H9 (cell line): ENCODE measurements at regions not wholly inside any gene's neighbourhood (a gene's known extent, or its start where the extent isn't known, plus 50 kb on each side); places are given as distances from the start of the nearest gene placed in this dataset.

Experiments
- DNase-seq: peaks from one replicate; pipeline ENCODE4 v3.0.0-alpha.2; 2017
- H2AFZ ChIP-seq: one replicate; pipeline ENCODE4 v1.6.1; 2013; ENCODE audit warnings: mild to moderate bottlenecking, low read length, control low read depth, moderate library complexity
- H2AK5ac ChIP-seq: 2 replicates; pipeline ENCODE4 v1.6.1; 2013; ENCODE audit warnings: low read length, control low read depth, mixed read lengths; ENCODE audit not compliant: insufficient read length
- H2BK120ac ChIP-seq: one replicate; pipeline ENCODE4 v1.6.1; 2013; ENCODE audit warnings: low read depth, mild to moderate bottlenecking, low read length, control low read depth, inconsistent platforms; ENCODE audit not compliant: poor library complexity, severe bottlenecking
- H2BK12ac ChIP-seq: 2 replicates; pipeline ENCODE4 v1.6.1; 2013; ENCODE audit warnings: low read length, control low read depth, mixed read lengths, low read depth; ENCODE audit not compliant: insufficient read length
- H2BK15ac ChIP-seq: 2 replicates; pipeline ENCODE4 v1.6.1; 2013; ENCODE audit warnings: low read depth, low read length, control low read depth
- H2BK20ac ChIP-seq: one replicate; pipeline ENCODE4 v1.6.1; 2013; ENCODE audit warnings: low read depth, mild to moderate bottlenecking, low read length, control low read depth, inconsistent platforms; ENCODE audit not compliant: poor library complexity, severe bottlenecking
- H2BK5ac ChIP-seq: 2 replicates; pipeline ENCODE4 v1.6.1; 2013; ENCODE audit warnings: low read length, control low read depth, mixed read lengths; ENCODE audit not compliant: insufficient read length
- H3K14ac ChIP-seq: 2 replicates; pipeline ENCODE4 v1.6.1; 2013; ENCODE audit warnings: low read length, control low read depth; ENCODE audit not compliant: insufficient read depth
- H3K18ac ChIP-seq: 2 replicates; pipeline ENCODE4 v1.6.1; 2013; ENCODE audit warnings: low read depth, mild to moderate bottlenecking, mixed read lengths, low read length, control low read depth; ENCODE audit not compliant: insufficient read length
- H3K23ac ChIP-seq: 2 replicates; pipeline ENCODE4 v1.6.1; 2013; ENCODE audit warnings: low read length, control low read depth, mixed read lengths, low read depth; ENCODE audit not compliant: insufficient read length
- H3K23me2 ChIP-seq: 2 replicates; pipeline ENCODE4 v1.6.1; 2013; ENCODE audit warnings: low read depth, mild to moderate bottlenecking, mixed read lengths, low read length, control low read depth; ENCODE audit not compliant: insufficient read length, poor library complexity, severe bottlenecking
- H3K27ac ChIP-seq: 2 replicates; pipeline ENCODE4 v1.5.1; 2013; ENCODE audit warnings: low read length, control low read depth, mixed read lengths, low read depth; ENCODE audit not compliant: insufficient read length
- H3K27me3 ChIP-seq: 2 replicates; pipeline ENCODE4 v1.6.1; 2013; ENCODE audit warnings: low read length, control low read depth, inconsistent platforms; ENCODE audit not compliant: insufficient read depth
- H3K4ac ChIP-seq: 2 replicates; pipeline ENCODE4 v1.6.1; 2013; ENCODE audit warnings: low read depth, mild to moderate bottlenecking, control low read depth, inconsistent platforms, low read length, moderate library complexity
- H3K4me1 ChIP-seq: 2 replicates; pipeline ENCODE4 v1.6.1; 2013; ENCODE audit warnings: low read length, control low read depth, inconsistent platforms; ENCODE audit not compliant: insufficient read depth
- H3K4me2 ChIP-seq: 2 replicates; pipeline ENCODE4 v1.6.1; 2013; ENCODE audit warnings: low read length, control low read depth, mixed read lengths; ENCODE audit not compliant: insufficient read length, insufficient read depth
- H3K56ac ChIP-seq: 2 replicates; pipeline ENCODE4 v1.6.1; 2013; ENCODE audit warnings: low read depth, mild to moderate bottlenecking, mixed read lengths, low read length, control low read depth; ENCODE audit not compliant: insufficient read length
- H3K79me1 ChIP-seq: 2 replicates; pipeline ENCODE4 v1.6.1; 2013; ENCODE audit warnings: low read depth, mild to moderate bottlenecking, moderate library complexity, low read length, control low read depth, inconsistent platforms; ENCODE audit not compliant: insufficient read depth, poor library complexity, severe bottlenecking
- H3K79me2 ChIP-seq: 2 replicates; pipeline ENCODE4 v1.6.1; 2013; ENCODE audit warnings: low read length, control low read depth, inconsistent platforms; ENCODE audit not compliant: insufficient read depth
- H3K9ac ChIP-seq: 2 replicates; pipeline ENCODE4 v1.6.1; 2013; ENCODE audit warnings: low read length, control low read depth, mixed read lengths; ENCODE audit not compliant: insufficient read length; ENCODE audit errors: extremely low read depth
- H3K9me3 ChIP-seq: one replicate; pipeline ENCODE4 v1.6.1; 2013; ENCODE audit warnings: low read depth, low read length, inconsistent platforms; ENCODE audit not compliant: control insufficient read depth
- H3T11ph ChIP-seq: one replicate; pipeline ENCODE4 v1.6.1; 2013; ENCODE audit warnings: mild to moderate bottlenecking, low read length, control low read depth, inconsistent platforms
- H4K20me1 ChIP-seq: one replicate; pipeline ENCODE4 v1.6.1; 2013; ENCODE audit not compliant: control insufficient read depth, insufficient read length, insufficient read depth
- H4K5ac ChIP-seq: 2 replicates; pipeline ENCODE4 v1.6.1; 2013; ENCODE audit warnings: low read depth, mild to moderate bottlenecking, mixed read lengths, low read length, control low read depth; ENCODE audit not compliant: insufficient read length
- H4K8ac ChIP-seq: replicated peaks from 2 replicates; pipeline ENCODE4 v1.6.1; 2013; ENCODE audit warnings: low read length, control low read depth, mixed read lengths, low read depth; ENCODE audit not compliant: insufficient read length
- H4K91ac ChIP-seq: 2 replicates; pipeline ENCODE4 v1.6.1; 2013; ENCODE audit warnings: low read depth, mild to moderate bottlenecking, moderate library complexity, mixed read lengths, low read length, control low read depth; ENCODE audit not compliant: insufficient read length
- H3K27ac Mint-ChIP-seq, 3 experiments: 2 replicates in 2 of 3; 3 replicates in 1 of 3; pipeline ENCODE4 v1.8.0; 2020 to 2021; ENCODE audit warnings: mixed read lengths in 3 of 3, mild to moderate bottlenecking in 1 of 3, moderate library complexity in 1 of 3
- H3K27me3 Mint-ChIP-seq: 2 replicates; pipeline ENCODE4 v1.8.0; 2021; ENCODE audit warnings: low read depth, mild to moderate bottlenecking, moderate library complexity, mixed read lengths
- H3K36me3 Mint-ChIP-seq, 3 experiments: 2 replicates in 2 of 3; 3 replicates in 1 of 3; pipeline ENCODE4 v1.8.0; 2020 to 2021; ENCODE audit warnings: low read depth in 3 of 3, mixed read lengths in 3 of 3; ENCODE audit not compliant: insufficient read depth in 1 of 3
- H3K4me1 Mint-ChIP-seq, 2 experiments: 2 replicates each; pipeline ENCODE4 v1.8.0; 2020; ENCODE audit warnings: mixed read lengths in 2 of 2
- H3K4me3 Mint-ChIP-seq, 2 experiments: 2 replicates in 1 of 2; 3 replicates in 1 of 2; pipeline ENCODE4 v1.8.0; 2020 to 2021; ENCODE audit warnings: mild to moderate bottlenecking in 2 of 2, mixed read lengths in 2 of 2, moderate library complexity in 1 of 2
- H3K9me3 Mint-ChIP-seq, 2 experiments: 2 replicates in 1 of 2; 3 replicates in 1 of 2; pipeline ENCODE4 v1.8.0; 2020; ENCODE audit warnings: mild to moderate bottlenecking in 2 of 2, mixed read lengths in 2 of 2, moderate library complexity in 1 of 2
- WGBS: extraction: QIAGEN DNeasy Blood & Tissue Kit; methylation state at CpG from one replicate; pipeline ENCODE4 v1.1.7; 2013; ENCODE audit warnings: missing lambda C conversion rate, low lambda C conversion rate, mixed read lengths; ENCODE audit not compliant: insufficient read length; ENCODE audit errors: extremely low coverage; 5-methylcytosine and 5-hydroxymethylcytosine counted together
- TF ChIP-seq, protein P1 (sequence below): fragments of 200-600 bp; sonication (generic); conservative IDR thresholded peaks from 3 replicates; pipeline ENCODE4 v1.8.0; 2021; ENCODE audit warnings: antibody characterized with exemption, mild to moderate bottlenecking

DNA sequence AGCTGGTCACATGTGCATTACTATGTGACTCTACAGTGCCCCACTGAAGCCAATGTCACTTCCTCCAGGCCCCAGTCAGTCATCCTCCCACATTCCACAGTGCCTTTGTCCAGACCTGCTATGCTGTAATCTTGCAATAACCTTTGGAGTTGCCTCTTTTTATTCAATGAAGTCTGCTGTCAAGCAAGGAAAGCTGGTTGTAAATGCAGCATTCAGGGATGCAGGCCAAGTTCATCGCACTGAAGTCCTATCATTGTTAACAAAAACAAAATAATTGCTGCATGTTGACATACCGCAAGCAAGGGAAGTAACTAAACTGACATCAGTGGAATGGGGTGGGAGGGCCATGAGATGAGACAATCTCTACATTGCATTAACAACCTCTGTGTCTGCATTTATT lies 131.2 kb upstream of the CDYL start:
- Histone ChIP-seq H3K27ac (no peak overlapping the region), H2BK12ac (no peak overlapping the region), H4K5ac (no peak overlapping the region), H3K79me2 (no peaks in the 10 kb centered on the region), H3K9ac (no peak overlapping the region), H4K20me1 (peaks cover 2% of the 10 kb centered on the region), H2BK120ac (no peak overlapping the region), H2AK5ac (no peak overlapping the region), H4K8ac (no peak overlapping the region), H3K18ac (no peak overlapping the region), H3K4me1 (peaks cover 4% of the 10 kb centered on the region), H4K91ac (no peak overlapping the region), H2BK20ac (no peak overlapping the region), H3K79me1 (no peaks in the 10 kb centered on the region), H3K27me3 (no peaks in the 10 kb centered on the region), H3T11ph (no peak overlapping the region), H2BK5ac (no peak overlapping the region), H2AFZ (no peak overlapping the region), H3K9me3 (no peaks in the 10 kb centered on the region), H3K14ac (no peak overlapping the region), H2BK15ac (no peak overlapping the region), H3K23ac (no peak overlapping the region), H3K23me2 (no peaks in the 10 kb centered on the region), H3K4me2 (no peak overlapping the region), H3K56ac (no peak overlapping the region), H3K4ac (no peak overlapping the region)
- Mint-ChIP-seq H3K36me3 (no peaks in the 10 kb centered on the region), H3K27ac (no peak overlapping the region), H3K27me3 (peaks cover 23% of the 10 kb centered on the region), H3K4me3 (no peak overlapping the region), H3K4me1 (peaks cover 26 to 28% of the 10 kb centered on the region in 2 experiments), H3K9me3 (no peaks in the 10 kb centered on the region; a peak in 2 of 5 replicates)
- no CpG with 5 or more reads among the region's 2 CpGs for WGBS
- TF ChIP-seq, protein P1, sequence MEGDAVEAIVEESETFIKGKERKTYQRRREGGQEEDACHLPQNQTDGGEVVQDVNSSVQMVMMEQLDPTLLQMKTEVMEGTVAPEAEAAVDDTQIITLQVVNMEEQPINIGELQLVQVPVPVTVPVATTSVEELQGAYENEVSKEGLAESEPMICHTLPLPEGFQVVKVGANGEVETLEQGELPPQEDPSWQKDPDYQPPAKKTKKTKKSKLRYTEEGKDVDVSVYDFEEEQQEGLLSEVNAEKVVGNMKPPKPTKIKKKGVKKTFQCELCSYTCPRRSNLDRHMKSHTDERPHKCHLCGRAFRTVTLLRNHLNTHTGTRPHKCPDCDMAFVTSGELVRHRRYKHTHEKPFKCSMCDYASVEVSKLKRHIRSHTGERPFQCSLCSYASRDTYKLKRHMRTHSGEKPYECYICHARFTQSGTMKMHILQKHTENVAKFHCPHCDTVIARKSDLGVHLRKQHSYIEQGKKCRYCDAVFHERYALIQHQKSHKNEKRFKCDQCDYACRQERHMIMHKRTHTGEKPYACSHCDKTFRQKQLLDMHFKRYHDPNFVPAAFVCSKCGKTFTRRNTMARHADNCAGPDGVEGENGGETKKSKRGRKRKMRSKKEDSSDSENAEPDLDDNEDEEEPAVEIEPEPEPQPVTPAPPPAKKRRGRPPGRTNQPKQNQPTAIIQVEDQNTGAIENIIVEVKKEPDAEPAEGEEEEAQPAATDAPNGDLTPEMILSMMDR = no peak
- no peak for DNase-seq
